HCT116 (cell line): ENCODE measurements at regions not wholly inside any gene's neighbourhood (a gene's known extent, or its start where the extent isn't known, plus 50 kb on each side); places are given as distances from the start of the nearest gene placed in this dataset.

Experiments
- ATAC-seq: fragments of 200-7000 bp; cut with Tn5 transposase; 2 replicates; pipeline ENCODE4 v1.9.1; 2020; ENCODE audit warnings: mild to moderate bottlenecking, moderate library complexity
- BruUV-seq: library from RNA; stranded (reverse); fragments of 400-500 nt; replicated peaks from 2 replicates; lab custom pipeline; 2021; lab: Mats Ljungman, UMichigan
- CTCF ChIA-PET: fragments of 300-600 bp; sonication (Branson Sonifier 250); formaldehyde crosslinking; loops from one replicate; lab custom pipeline; 2021; ENCODE audit warnings: antibody characterized with exemption; lab: Charles Lee
- POLR2A ChIA-PET: fragments of 300-600, 350-600 bp; sonication (Branson Sonifier 250); formaldehyde crosslinking; loops from one replicate; lab custom pipeline; 2021; ENCODE audit warnings: antibody characterized with exemption; lab: Charles Lee
- RAD21 ChIA-PET, 2 experiments: fragments of 300-600 bp; sonication (Branson Sonifier 250); formaldehyde crosslinking; loops; one replicate each; lab custom pipeline; 2023; ENCODE audit warnings: low total read pairs in 2 of 2; ENCODE audit not compliant: uncharacterized antibody in 2 of 2, unreplicated experiment in 2 of 2, low non-redundant PET in 1 of 2; lab: Charles Lee
- DNase-seq: peaks from one replicate; pipeline ENCODE4 v3.0.0-alpha.2; 2010; ENCODE audit warnings: low read depth, low spot score
- H2AFZ ChIP-seq: fragments of 200-600 bp; shearing (Covaris generic), sonication (generic); 2 replicates; pipeline ENCODE4 v1.6.1; 2017; ENCODE audit warnings: low read depth, mixed run types, mixed read lengths, antibody characterized with exemption, low read length; ENCODE audit not compliant: poor library complexity, severe bottlenecking
- H3K27ac ChIP-seq: 2 replicates; pipeline ENCODE4 v1.5.1; 2012; ENCODE audit warnings: low read depth, low read length
- H3K27me3 ChIP-seq: fragments of 200-600 bp; sonication (generic); 2 replicates; pipeline ENCODE4 v1.6.1; 2016; ENCODE audit warnings: mixed run types, low read length, mixed read lengths; ENCODE audit not compliant: insufficient read depth
- H3K36me3 ChIP-seq, 2 experiments: fragments of 200-500 bp in 1 of 2; fragments of 200-600 bp in 1 of 2; sonication (Bioruptor generic) in 1 of 2; sonication (generic) in 1 of 2; 2 replicates each; pipeline versions ENCODE4 v1.5.1 to v1.6.1; 2014 to 2016; ENCODE audit warnings: low read length in 2 of 2, inconsistent platforms in 1 of 2, mixed read lengths in 1 of 2, mixed run types in 1 of 2; ENCODE audit not compliant: insufficient read depth in 2 of 2, control insufficient read depth in 1 of 2
- H3K4me1 ChIP-seq, 2 experiments: fragments of 200-600 bp in 1 of 2; sonication (generic) in 1 of 2; 2 replicates each; pipeline versions ENCODE4 v1.5.1 to v1.6.1; 2012 to 2017; ENCODE audit warnings: low read length in 2 of 2, inconsistent platforms in 1 of 2, mild to moderate bottlenecking in 1 of 2, mixed read lengths in 1 of 2, mixed run types in 1 of 2, moderate library complexity in 1 of 2; ENCODE audit not compliant: insufficient read depth in 2 of 2, control insufficient read depth in 1 of 2
- H3K4me2 ChIP-seq: fragments of 200-600 bp; sonication (generic); 2 replicates; pipeline ENCODE4 v1.6.1; 2017; ENCODE audit warnings: mixed run types, low read length, mixed read lengths
- H3K4me3 ChIP-seq, 2 experiments: fragments of 200-600 bp in 1 of 2; sonication (generic) in 1 of 2; replicated peaks in 1 of 2; 2 replicates each; pipeline ENCODE4 v1.5.1; 2011 to 2016; ENCODE audit warnings: low read length in 2 of 2, control low read depth in 1 of 2, low read depth in 1 of 2, mild to moderate bottlenecking in 1 of 2, mixed read lengths in 1 of 2, mixed run types in 1 of 2
- H3K79me2 ChIP-seq: fragments of 200-600 bp; sonication (generic); 2 replicates; pipeline ENCODE4 v1.6.1; 2017; ENCODE audit warnings: mild to moderate bottlenecking, mixed run types, low read length, moderate library complexity, mixed read lengths; ENCODE audit not compliant: insufficient read depth
- H3K9ac ChIP-seq: fragments of 200-600 bp; sonication (generic); 2 replicates; pipeline ENCODE4 v1.6.1; 2016; ENCODE audit warnings: low read length, mixed read lengths
- H3K9me2 ChIP-seq: fragments of 200-600 bp; sonication (generic), shearing (Covaris generic); 2 replicates; pipeline ENCODE4 v1.6.1; 2017; ENCODE audit warnings: mixed run types, mild to moderate bottlenecking, moderate library complexity; ENCODE audit not compliant: insufficient read depth
- H3K9me3 ChIP-seq, 2 experiments: fragments of 200-500 bp in 1 of 2; fragments of 200-600 bp in 1 of 2; sonication (Bioruptor generic) in 1 of 2; sonication (generic) in 1 of 2; 2 replicates each; pipeline ENCODE4 v1.6.1; 2014 to 2017; ENCODE audit warnings: low read length in 2 of 2, mixed read lengths in 2 of 2, inconsistent platforms in 1 of 2, low read depth in 1 of 2, mild to moderate bottlenecking in 1 of 2, mixed run types in 1 of 2, moderate library complexity in 1 of 2; ENCODE audit not compliant: control insufficient read depth in 1 of 2, insufficient read depth in 1 of 2
- H4K20me1 ChIP-seq: fragments of 200-600 bp; sonication (generic), shearing (Covaris generic); 2 replicates; pipeline ENCODE4 v1.6.1; 2017; ENCODE audit warnings: mixed run types, mild to moderate bottlenecking, moderate library complexity; ENCODE audit not compliant: insufficient read depth
- CEBPB ChIP-seq: IDR thresholded peaks from 2 replicates; pipeline ENCODE4 v1.6.1; 2012; ENCODE audit warnings: low read depth
- EGR1 ChIP-seq: IDR thresholded peaks from 2 replicates; pipeline ENCODE4 v1.6.1; 2012; ENCODE audit warnings: low read depth
- ELF1 ChIP-seq: IDR thresholded peaks from 2 replicates; pipeline ENCODE4 v1.6.1; 2012; ENCODE audit warnings: low read depth, borderline replicate concordance
- EZH2 ChIP-seq: fragments of 200-600 bp; sonication (generic); IDR thresholded peaks from 2 replicates; pipeline ENCODE4 v1.6.1; 2017; ENCODE audit warnings: antibody characterized with exemption, mixed run types
- JUND ChIP-seq: IDR thresholded peaks from 2 replicates; pipeline ENCODE4 v1.6.1; 2012
- MAX ChIP-seq: IDR thresholded peaks from 2 replicates; pipeline ENCODE4 v1.6.1; 2012
- POLR2AphosphoS5 ChIP-seq: IDR thresholded peaks from 2 replicates; pipeline ENCODE4 v1.6.1; 2011; ENCODE audit warnings: mild to moderate bottlenecking, low read depth, low read length, moderate library complexity
- REST ChIP-seq: IDR thresholded peaks from 2 replicates; pipeline ENCODE4 v1.6.1; 2012; ENCODE audit warnings: low read depth
- SP1 ChIP-seq: IDR thresholded peaks from 2 replicates; pipeline ENCODE4 v1.6.1; 2012; ENCODE audit warnings: low read depth
- SRF ChIP-seq: IDR thresholded peaks from 2 replicates; pipeline ENCODE4 v1.6.1; 2012; ENCODE audit warnings: low read depth
- intact Hi-C: fragments of 100-400 bp; cut with micrococcal nuclease; formaldehyde crosslinking; loops from 2 replicates; pipeline ENCODE4 v1.10.0; 2022
- TF ChIP-seq, protein P1 (sequence below): IDR thresholded peaks from 2 replicates; pipeline ENCODE4 v1.6.1; 2012
- TF ChIP-seq, protein P2 (sequence below): IDR thresholded peaks from 2 replicates; pipeline ENCODE4 v1.6.1; 2011; ENCODE audit warnings: mild to moderate bottlenecking, low read length, moderate library complexity; ENCODE audit not compliant: insufficient replicate concordance; ENCODE audit errors: extremely low read depth
- TF ChIP-seq, protein P3 (sequence below), 3 experiments: fragments of 200-600 bp in 1 of 3; sonication (generic) in 1 of 3; IDR thresholded peaks in 2 of 3; conservative IDR thresholded peaks in 1 of 3; 2 replicates each; pipeline ENCODE4 v1.5.1; 2012 to 2017; ENCODE audit warnings: low read depth in 2 of 3, low read length in 2 of 3, antibody characterized with exemption in 1 of 3, borderline replicate concordance in 1 of 3, control low read depth in 1 of 3, mild to moderate bottlenecking in 1 of 3, mixed read lengths in 1 of 3, mixed run types in 1 of 3, moderate library complexity in 1 of 3; ENCODE audit not compliant: insufficient read depth in 1 of 3

- TF ChIP-seq, protein P1, sequence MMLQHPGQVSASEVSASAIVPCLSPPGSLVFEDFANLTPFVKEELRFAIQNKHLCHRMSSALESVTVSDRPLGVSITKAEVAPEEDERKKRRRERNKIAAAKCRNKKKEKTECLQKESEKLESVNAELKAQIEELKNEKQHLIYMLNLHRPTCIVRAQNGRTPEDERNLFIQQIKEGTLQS = no peak
- no peak for TF ChIP-seq SRF
- no peak for TF ChIP-seq SP1
- no peak for TF ChIP-seq ELF1
- TF ChIP-seq, protein P2, sequence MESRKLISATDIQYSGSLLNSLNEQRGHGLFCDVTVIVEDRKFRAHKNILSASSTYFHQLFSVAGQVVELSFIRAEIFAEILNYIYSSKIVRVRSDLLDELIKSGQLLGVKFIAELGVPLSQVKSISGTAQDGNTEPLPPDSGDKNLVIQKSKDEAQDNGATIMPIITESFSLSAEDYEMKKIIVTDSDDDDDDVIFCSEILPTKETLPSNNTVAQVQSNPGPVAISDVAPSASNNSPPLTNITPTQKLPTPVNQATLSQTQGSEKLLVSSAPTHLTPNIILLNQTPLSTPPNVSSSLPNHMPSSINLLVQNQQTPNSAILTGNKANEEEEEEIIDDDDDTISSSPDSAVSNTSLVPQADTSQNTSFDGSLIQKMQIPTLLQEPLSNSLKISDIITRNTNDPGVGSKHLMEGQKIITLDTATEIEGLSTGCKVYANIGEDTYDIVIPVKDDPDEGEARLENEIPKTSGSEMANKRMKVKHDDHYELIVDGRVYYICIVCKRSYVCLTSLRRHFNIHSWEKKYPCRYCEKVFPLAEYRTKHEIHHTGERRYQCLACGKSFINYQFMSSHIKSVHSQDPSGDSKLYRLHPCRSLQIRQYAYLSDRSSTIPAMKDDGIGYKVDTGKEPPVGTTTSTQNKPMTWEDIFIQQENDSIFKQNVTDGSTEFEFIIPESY = no peak
- no peak for TF ChIP-seq CEBPB
- TF ChIP-seq EGR1 = no peak
- no peak for TF ChIP-seq POLR2AphosphoS5
These were observed 114.3 kb upstream of the PELI1 start (continued) for GRCh38 chr2:64258566-64258965.

DNA sequence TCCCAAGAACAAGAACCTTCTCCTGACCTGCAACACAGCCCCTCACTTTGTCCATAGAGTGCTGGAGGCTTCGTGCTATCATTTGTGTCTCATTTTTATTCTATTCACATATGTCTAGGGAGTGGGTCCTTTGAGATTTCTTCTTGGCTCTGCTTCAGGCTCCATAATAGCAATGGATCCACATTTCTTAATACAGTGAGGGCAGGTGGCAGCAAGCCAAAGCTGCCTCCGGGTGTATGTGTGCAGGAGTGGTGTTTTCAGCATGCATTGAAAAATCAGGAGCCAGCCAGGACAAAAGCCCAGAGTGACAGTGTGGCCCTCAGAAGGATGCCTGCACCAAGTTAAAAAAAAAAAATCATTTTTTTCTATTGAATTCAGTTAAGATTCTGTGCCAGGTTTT is 115.1 kb upstream of the PELI1 start:
- no peaks in the 10 kb centered on the region for H3K79me2 ChIP-seq
- no peak overlapping the region for H3K9ac ChIP-seq
- no peak overlapping the region for H2AFZ ChIP-seq
- intact Hi-C loops = no loop called here
- no peaks in the 10 kb centered on the region for H3K36me3 ChIP-seq
- TF ChIP-seq JUND (no peak), EZH2 (no peak), ELF1 (no peak), CEBPB (no peak), MAX (no peak), REST (no peak), SP1 (no peak)
- TF ChIP-seq, protein P3, sequence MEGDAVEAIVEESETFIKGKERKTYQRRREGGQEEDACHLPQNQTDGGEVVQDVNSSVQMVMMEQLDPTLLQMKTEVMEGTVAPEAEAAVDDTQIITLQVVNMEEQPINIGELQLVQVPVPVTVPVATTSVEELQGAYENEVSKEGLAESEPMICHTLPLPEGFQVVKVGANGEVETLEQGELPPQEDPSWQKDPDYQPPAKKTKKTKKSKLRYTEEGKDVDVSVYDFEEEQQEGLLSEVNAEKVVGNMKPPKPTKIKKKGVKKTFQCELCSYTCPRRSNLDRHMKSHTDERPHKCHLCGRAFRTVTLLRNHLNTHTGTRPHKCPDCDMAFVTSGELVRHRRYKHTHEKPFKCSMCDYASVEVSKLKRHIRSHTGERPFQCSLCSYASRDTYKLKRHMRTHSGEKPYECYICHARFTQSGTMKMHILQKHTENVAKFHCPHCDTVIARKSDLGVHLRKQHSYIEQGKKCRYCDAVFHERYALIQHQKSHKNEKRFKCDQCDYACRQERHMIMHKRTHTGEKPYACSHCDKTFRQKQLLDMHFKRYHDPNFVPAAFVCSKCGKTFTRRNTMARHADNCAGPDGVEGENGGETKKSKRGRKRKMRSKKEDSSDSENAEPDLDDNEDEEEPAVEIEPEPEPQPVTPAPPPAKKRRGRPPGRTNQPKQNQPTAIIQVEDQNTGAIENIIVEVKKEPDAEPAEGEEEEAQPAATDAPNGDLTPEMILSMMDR (IDR thresholded peaks at IDR 0.05 in 2 of 3, conservative IDR thresholded peaks at IDR 0.05 in 1 of 3; ENCODE audit: borderline replicate concordance in 1 of 3, insufficient read depth in 1 of 3, low read depth in 2 of 3, low read length in 2 of 3) = no peak
- TF ChIP-seq, protein P2 = no peak
- H3K27me3 ChIP-seq = no peaks in the 10 kb centered on the region
- H4K20me1 ChIP-seq = no peaks in the 10 kb centered on the region
- CTCF ChIA-PET = no interaction called here
- H3K27ac ChIP-seq = no peak overlapping the region
- no peak overlapping the region for H3K4me3 ChIP-seq
- H3K9me3 ChIP-seq = no peaks in the 10 kb centered on the region
- RAD21 ChIA-PET = no interaction called here
- ATAC-seq (no peak), DNase-seq (no peak)
- H3K9me2 ChIP-seq = no peaks in the 10 kb centered on the region
- BruUV-seq = no TSS peak
- POLR2A ChIA-PET = no interaction called here
- peaks cover 0 to 20% of the 10 kb centered on the region in 2 experiments; a peak in 2 of 4 replicates for H3K4me1 ChIP-seq
- no peak overlapping the region for H3K4me2 ChIP-seq
